Left ventricle myocardium inferior (tissue), 1 donor: ENCODE measurements at regions not wholly inside any gene's neighbourhood (a gene's known extent, or its start where the extent isn't known, plus 50 kb on each side); places are given as distances from the start of the nearest gene placed in this dataset.

ENCODE experiments used
- DNase-seq: peaks from one replicate; pipeline ENCODE4 v3.0.0-alpha.2; 2020
- H3K27ac ChIP-seq: fragments of 200-600 bp; replicated peaks from 2 replicates; pipeline ENCODE4 v1.8.0; 2021
- H3K27me3 ChIP-seq: fragments of 200-600 bp; 2 replicates; pipeline ENCODE4 v1.8.0; 2021; ENCODE audit warnings: low read depth
- H3K36me3 ChIP-seq: fragments of 200-600 bp; 2 replicates; pipeline ENCODE4 v1.8.0; 2021
- H3K4me1 ChIP-seq: fragments of 200-600 bp; 2 replicates; pipeline ENCODE4 v1.8.0; 2021
- H3K4me3 ChIP-seq: fragments of 200-600 bp; 2 replicates; pipeline ENCODE4 v1.8.0; 2021; ENCODE audit warnings: mild to moderate bottlenecking, moderate library complexity
- H3K9me3 ChIP-seq: fragments of 200-600 bp; replicated peaks from 2 replicates; pipeline ENCODE4 v1.8.0; 2021
- intact Hi-C: fragments of 100-400 bp; cut with micrococcal nuclease; formaldehyde crosslinking; loops from one replicate; pipeline ENCODE4 v1.11.0; 2022
- TF ChIP-seq, protein P1 (sequence below): fragments of 200-600 bp; IDR thresholded peaks from 2 replicates; pipeline ENCODE4 v1.8.0; 2021; ENCODE audit warnings: antibody characterized with exemption, mild to moderate bottlenecking, borderline replicate concordance
- donor health status: DM: no; HTN: yes; CAD: no; lungs with severe emphysema.

DNA sequence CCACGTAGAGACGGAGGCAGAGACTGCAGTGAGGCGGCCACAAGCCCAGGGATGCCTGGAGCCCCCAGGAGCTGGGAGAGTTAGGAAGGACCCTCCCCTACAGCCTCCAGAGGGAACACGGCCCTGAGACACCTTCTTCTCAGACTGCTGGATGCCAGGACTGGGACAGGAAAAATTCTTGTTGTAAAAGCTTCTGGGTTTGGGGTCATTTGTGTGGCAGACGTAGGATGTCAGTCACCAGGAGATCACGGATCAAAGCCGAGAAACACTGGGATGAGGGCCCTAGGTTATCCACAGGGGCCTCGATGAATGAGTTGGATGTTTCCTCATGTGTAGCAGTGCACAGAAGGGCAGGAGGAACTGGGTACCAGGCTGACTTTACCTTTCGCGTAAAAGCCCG lies 163.7 kb downstream of the SHOX start:
- TF ChIP-seq, protein P1, sequence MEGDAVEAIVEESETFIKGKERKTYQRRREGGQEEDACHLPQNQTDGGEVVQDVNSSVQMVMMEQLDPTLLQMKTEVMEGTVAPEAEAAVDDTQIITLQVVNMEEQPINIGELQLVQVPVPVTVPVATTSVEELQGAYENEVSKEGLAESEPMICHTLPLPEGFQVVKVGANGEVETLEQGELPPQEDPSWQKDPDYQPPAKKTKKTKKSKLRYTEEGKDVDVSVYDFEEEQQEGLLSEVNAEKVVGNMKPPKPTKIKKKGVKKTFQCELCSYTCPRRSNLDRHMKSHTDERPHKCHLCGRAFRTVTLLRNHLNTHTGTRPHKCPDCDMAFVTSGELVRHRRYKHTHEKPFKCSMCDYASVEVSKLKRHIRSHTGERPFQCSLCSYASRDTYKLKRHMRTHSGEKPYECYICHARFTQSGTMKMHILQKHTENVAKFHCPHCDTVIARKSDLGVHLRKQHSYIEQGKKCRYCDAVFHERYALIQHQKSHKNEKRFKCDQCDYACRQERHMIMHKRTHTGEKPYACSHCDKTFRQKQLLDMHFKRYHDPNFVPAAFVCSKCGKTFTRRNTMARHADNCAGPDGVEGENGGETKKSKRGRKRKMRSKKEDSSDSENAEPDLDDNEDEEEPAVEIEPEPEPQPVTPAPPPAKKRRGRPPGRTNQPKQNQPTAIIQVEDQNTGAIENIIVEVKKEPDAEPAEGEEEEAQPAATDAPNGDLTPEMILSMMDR = no peak
- H3K4me1 ChIP-seq = no peaks in the 10 kb centered on the region
- no peak overlapping the region for H3K4me3 ChIP-seq
- peaks cover 55% of the 10 kb centered on the region for H3K27me3 ChIP-seq
- no peak overlapping the region for H3K27ac ChIP-seq
- DNase-seq = no peak
- peaks cover 7% of the 10 kb centered on the region for H3K9me3 ChIP-seq
- H3K36me3 ChIP-seq = no peaks in the 10 kb centered on the region
- intact Hi-C loops = no loop called here

DNA sequence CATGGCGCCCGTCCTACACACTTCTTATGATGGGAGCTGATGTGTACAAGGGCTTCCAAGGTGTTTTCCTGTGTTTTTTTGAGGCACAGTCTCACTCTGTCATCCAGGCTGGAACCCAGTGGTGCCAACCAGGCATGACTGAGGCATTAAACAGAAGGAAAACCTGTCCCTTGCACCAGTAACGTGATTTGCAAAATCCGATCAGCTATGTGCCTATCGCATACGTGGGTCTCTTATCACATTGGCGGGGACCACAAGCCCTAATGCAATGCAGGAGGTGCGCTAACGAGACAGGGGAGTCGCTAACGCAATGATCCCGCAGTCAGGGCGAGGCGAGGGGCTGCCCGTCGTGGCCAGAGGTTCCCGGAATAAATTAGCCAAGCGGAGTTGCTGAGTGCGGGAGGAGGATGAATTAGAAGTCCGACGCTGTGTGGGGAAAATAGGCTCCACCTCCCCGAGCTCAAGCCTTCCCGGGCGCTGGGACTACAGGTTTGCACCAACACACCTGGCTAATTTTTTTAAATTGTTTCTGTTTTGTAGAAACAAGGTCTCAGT lies 162.7 kb downstream of the SHOX start:
- no peak for DNase-seq
- Histone ChIP-seq H3K27ac (no peak overlapping the region), H3K4me1 (no peaks in the 10 kb centered on the region), H3K9me3 (peaks cover 7% of the 10 kb centered on the region), H3K4me3 (no peak overlapping the region), H3K36me3 (no peaks in the 10 kb centered on the region), H3K27me3 (peaks cover 65% of the 10 kb centered on the region)
- TF ChIP-seq, protein P1 = no peak
- intact Hi-C loops = no loop called here

DNA sequence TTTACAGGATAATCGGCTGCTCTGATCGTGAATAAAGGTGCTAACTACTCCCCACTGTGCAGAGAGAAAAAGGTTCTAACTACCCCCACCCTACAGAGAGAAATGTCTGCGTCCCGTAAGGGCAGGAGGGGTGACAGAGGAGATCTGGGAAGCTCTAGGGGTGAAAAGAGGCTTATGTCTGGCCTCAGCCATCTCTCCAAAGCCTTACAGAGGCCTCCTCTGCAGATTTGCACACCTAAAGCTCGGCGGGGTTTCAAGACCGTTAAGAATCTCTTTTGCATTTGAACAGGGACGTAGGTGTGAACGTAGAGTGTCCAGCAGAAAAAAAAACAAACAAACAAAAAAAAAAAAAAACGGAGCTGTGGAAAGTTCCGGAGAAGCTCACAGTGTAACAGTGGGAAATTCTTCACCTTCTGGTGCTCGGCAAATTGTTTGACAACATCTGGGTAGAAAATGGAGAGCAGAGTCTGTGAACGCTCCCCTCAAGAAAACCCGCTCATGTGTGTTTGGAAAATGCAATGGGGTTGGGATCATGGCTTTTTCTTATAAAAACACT lies 161.0 kb downstream of the SHOX start:
- TF ChIP-seq, protein P1 = no peak
- no peaks in the 10 kb centered on the region for H3K36me3 ChIP-seq
- peaks cover 7% of the 10 kb centered on the region for H3K9me3 ChIP-seq
- no peak overlapping the region for H3K27ac ChIP-seq
- H3K4me3 ChIP-seq = no peak overlapping the region
- peaks cover 69% of the 10 kb centered on the region for H3K27me3 ChIP-seq
- no peak for DNase-seq
- no peaks in the 10 kb centered on the region for H3K4me1 ChIP-seq
- intact Hi-C loops = no loop called here

DNA sequence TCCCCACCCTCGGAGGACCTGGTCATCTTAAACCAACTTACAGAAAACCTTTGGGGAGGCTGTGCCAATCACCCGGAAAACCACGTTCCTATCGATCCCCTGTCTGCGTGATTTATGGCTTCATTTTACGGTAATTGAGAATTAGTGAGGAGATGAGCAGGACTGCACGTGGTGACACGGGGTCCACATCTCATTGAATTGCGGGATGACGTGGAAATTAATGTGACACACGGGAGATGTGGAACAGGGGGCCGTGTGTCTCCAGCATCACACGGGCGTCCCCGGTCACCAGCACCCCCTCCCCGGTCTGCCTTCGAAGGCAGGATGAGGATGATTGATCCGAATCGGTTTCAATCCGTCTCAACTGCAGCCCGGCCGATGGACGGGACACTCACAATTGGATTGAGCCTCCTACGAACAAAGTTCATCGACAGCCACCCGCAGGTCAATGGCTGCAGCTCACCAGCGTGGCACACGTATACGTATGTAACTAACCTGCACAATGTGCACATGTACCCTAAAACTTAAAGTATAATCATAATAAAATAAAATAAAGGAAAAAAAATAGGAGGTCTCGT lies 160.3 kb downstream of the SHOX start:
- Histone ChIP-seq H3K27me3 (peaks cover 75% of the 10 kb centered on the region), H3K4me1 (no peaks in the 10 kb centered on the region), H3K27ac (no peak overlapping the region), H3K9me3 (peaks cover 7% of the 10 kb centered on the region), H3K4me3 (no peak overlapping the region), H3K36me3 (no peaks in the 10 kb centered on the region)
- TF ChIP-seq, protein P1 = no peak
- DNase-seq = no peak
- intact Hi-C loops = no loop called here

DNA sequence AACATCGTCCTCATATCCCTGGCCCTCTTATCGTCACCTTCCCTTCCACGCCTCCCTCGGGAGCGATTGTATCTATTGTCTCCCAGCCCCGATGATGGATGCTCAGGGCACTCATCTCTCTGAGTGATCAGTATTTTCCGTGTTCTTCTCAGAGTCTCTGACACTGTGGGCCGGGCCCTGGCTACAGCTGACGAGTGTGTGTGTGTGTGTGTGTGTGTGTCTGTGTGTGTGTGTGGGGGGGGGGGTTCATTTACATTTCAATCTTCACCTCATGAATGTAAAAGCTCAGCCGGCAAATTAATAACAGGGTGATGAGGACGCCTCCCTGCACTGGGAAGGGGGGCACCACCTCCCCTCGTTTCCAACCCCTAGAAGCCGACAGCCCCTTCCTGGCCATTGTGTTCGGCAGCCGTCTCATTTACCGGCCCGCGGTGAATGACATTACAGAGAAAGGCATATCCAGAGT lies 159.5 kb downstream of the SHOX start:
- no peak overlapping the region for H3K27ac ChIP-seq

More for the DNA sequence above, 159.5 kb downstream of the SHOX start:
- TF ChIP-seq, protein P1 = no peak
- Histone ChIP-seq H3K27me3 (peaks cover 75% of the 10 kb centered on the region), H3K9me3 (peaks cover 7% of the 10 kb centered on the region), H3K36me3 (no peaks in the 10 kb centered on the region), H3K4me3 (no peak overlapping the region), H3K4me1 (no peaks in the 10 kb centered on the region)
- DNase-seq = no peak
- intact Hi-C loops = no loop called here
